SK-N-SH treated with all-trans-retinoic acid at 6 μM for 48 hours (cell line): ENCODE measurements at regions not wholly inside any gene's neighbourhood (a gene's known extent, or its start where the extent isn't known, plus 50 kb on each side); places are given as distances from the start of the nearest gene placed in this dataset.

ENCODE experiments used
- PATZ1 ChIP-seq: fragments of 250-450 bp; sonication (Bioruptor Pico); IDR thresholded peaks from 2 replicates; pipeline ENCODE4 v1.8.0; 2020; ENCODE audit warnings: mild to moderate bottlenecking, moderate library complexity, borderline replicate concordance
- ZC3H10 ChIP-seq: fragments of 250-450 bp; sonication (Bioruptor Pico); IDR thresholded peaks from 2 replicates; pipeline ENCODE4 v1.5.1; 2021; ENCODE audit warnings: mild to moderate bottlenecking, moderate library complexity
- ZFP30 ChIP-seq: fragments of 450-650 bp; formaldehyde crosslinking; IDR thresholded peaks from 2 replicates; pipeline ENCODE4 v1.5.0; 2022; ENCODE audit warnings: mild to moderate bottlenecking, moderate library complexity
- ZNF8 ChIP-seq: fragments of 450-650 bp; formaldehyde crosslinking; IDR thresholded peaks from 2 replicates; pipeline ENCODE4 v1.5.0; 2020; ENCODE audit warnings: mild to moderate bottlenecking, moderate library complexity

- no peak for TF ChIP-seq ZNF8 (CRISPR knock-in tag)
- TF ChIP-seq ZFP30 (CRISPR knock-in tag) = no peak
- TF ChIP-seq PATZ1 (CRISPR knock-in tag) = no peak
- TF ChIP-seq ZC3H10 (CRISPR knock-in tag) = no peak
These were observed 70.2 kb downstream of the FAM43A start for GRCh38 chr3:194755671-194756459.
